ENCODE measurements at regions not wholly inside any gene's neighbourhood (a gene's known extent, or its start where the extent isn't known, plus 50 kb on each side); places are given as distances from the start of the nearest gene placed in this dataset.

GRCh38 chr1:219120624-219121544, 52.8 kb upstream of the LYPLAL1 start:
- DNase-seq: no peak
- TF ChIP-seq, protein P1, sequence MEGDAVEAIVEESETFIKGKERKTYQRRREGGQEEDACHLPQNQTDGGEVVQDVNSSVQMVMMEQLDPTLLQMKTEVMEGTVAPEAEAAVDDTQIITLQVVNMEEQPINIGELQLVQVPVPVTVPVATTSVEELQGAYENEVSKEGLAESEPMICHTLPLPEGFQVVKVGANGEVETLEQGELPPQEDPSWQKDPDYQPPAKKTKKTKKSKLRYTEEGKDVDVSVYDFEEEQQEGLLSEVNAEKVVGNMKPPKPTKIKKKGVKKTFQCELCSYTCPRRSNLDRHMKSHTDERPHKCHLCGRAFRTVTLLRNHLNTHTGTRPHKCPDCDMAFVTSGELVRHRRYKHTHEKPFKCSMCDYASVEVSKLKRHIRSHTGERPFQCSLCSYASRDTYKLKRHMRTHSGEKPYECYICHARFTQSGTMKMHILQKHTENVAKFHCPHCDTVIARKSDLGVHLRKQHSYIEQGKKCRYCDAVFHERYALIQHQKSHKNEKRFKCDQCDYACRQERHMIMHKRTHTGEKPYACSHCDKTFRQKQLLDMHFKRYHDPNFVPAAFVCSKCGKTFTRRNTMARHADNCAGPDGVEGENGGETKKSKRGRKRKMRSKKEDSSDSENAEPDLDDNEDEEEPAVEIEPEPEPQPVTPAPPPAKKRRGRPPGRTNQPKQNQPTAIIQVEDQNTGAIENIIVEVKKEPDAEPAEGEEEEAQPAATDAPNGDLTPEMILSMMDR (IDR thresholded peaks at IDR 0.05; ENCODE audit: insufficient read depth in 1 of 2, low read depth in 1 of 2, low read length in 1 of 2, severe bottlenecking in 1 of 2, unreplicated experiment in 1 of 2): no peak
- H3K27me3 ChIP-seq (replicated peaks; ENCODE audit: control insufficient read depth, insufficient read depth, low read length): no peaks in the 10 kb centered on the region
- Mint-ChIP-seq H3K4me3 (ENCODE audit: unreplicated experiment) (no peak overlapping the region), H3K27me3 (ENCODE audit: insufficient read depth, unreplicated experiment) (no peaks in the 10 kb centered on the region), H3K4me1 (ENCODE audit: low read depth, unreplicated experiment) (no peaks in the 10 kb centered on the region), H3K9me3 (ENCODE audit: unreplicated experiment) (no peaks in the 10 kb centered on the region), H3K27ac (ENCODE audit: unreplicated experiment) (no peak overlapping the region), H3K36me3 (ENCODE audit: insufficient read depth, unreplicated experiment) (no peaks in the 10 kb centered on the region)
- H3K9me3 ChIP-seq: no peaks in the 10 kb centered on the region
- H3K36me3 ChIP-seq (ENCODE audit: control insufficient read depth, insufficient read depth, low read length): no peaks in the 10 kb centered on the region
- no peak overlapping the region for H3K4me3 ChIP-seq (ENCODE audit: low read depth, low read length)
- ChIA-PET CTCF (no interaction called here), POLR2A (no interaction called here)
- intact Hi-C loops (cut with micrococcal nuclease; ENCODE audit: unreplicated experiment): no loop called here
- BruUV-seq (replicated peaks): no TSS peak
- no peaks in the 10 kb centered on the region for H3K4me1 ChIP-seq

- Mint-ChIP-seq H3K4me3 (ENCODE audit: unreplicated experiment) (no peak overlapping the region), H3K4me1 (ENCODE audit: low read depth, unreplicated experiment) (no peaks in the 10 kb centered on the region), H3K27me3 (ENCODE audit: insufficient read depth, unreplicated experiment) (no peaks in the 10 kb centered on the region), H3K36me3 (ENCODE audit: insufficient read depth, unreplicated experiment) (no peaks in the 10 kb centered on the region), H3K9me3 (ENCODE audit: unreplicated experiment) (no peaks in the 10 kb centered on the region), H3K27ac (ENCODE audit: unreplicated experiment) (no peak overlapping the region)
- H3K9me3 ChIP-seq: no peaks in the 10 kb centered on the region
- BruUV-seq (replicated peaks): no TSS peak
- intact Hi-C loops (cut with micrococcal nuclease; ENCODE audit: unreplicated experiment): no loop called here
- no peak overlapping the region for H3K4me3 ChIP-seq (ENCODE audit: low read depth, low read length)
- TF ChIP-seq, protein P1 (IDR thresholded peaks at IDR 0.05; ENCODE audit: insufficient read depth in 1 of 2, low read depth in 1 of 2, low read length in 1 of 2, severe bottlenecking in 1 of 2, unreplicated experiment in 1 of 2): no peak
- no peaks in the 10 kb centered on the region for H3K4me1 ChIP-seq
- ChIA-PET CTCF (no interaction called here), POLR2A (no interaction called here)
- no peaks in the 10 kb centered on the region for H3K36me3 ChIP-seq (ENCODE audit: control insufficient read depth, insufficient read depth, low read length)
- H3K27me3 ChIP-seq (replicated peaks; ENCODE audit: control insufficient read depth, insufficient read depth, low read length): no peaks in the 10 kb centered on the region
- no peak for DNase-seq
Measured at GRCh38 chr1:219121679-219122078, 52.0 kb upstream of the LYPLAL1 start.

DNA sequence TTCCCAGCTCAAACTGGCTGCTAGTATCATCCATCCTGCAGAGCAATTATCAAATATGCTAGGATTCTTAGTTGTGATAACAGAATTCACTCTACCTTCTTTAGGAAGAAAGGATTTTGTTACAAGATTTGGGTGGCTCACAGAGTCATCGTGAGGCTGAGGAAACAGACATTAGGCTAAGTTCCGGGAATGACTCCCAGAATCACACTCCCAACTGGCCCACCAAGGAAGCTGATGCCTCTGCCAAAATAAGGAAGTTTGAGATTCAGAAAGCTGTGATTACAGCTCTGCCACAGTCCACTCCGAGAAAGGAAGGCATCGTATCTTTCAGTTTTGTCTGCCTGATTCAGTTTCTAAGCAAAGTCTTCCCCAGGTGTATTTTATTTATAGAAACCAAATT, 50.6 kb upstream of the LYPLAL1 start:
- ChIA-PET CTCF (no interaction called here), POLR2A (no interaction called here)
- H3K9me3 Mint-ChIP-seq (ENCODE audit: unreplicated experiment): no peaks in the 10 kb centered on the region
- H3K27me3 Mint-ChIP-seq (ENCODE audit: insufficient read depth, unreplicated experiment): no peaks in the 10 kb centered on the region
- no peak overlapping the region for H3K4me3 ChIP-seq (ENCODE audit: low read depth, low read length)
- no peaks in the 10 kb centered on the region for H3K36me3 ChIP-seq (ENCODE audit: control insufficient read depth, insufficient read depth, low read length)
- no peak overlapping the region for H3K27ac Mint-ChIP-seq (ENCODE audit: unreplicated experiment)
- no peaks in the 10 kb centered on the region for H3K4me1 ChIP-seq
- no peaks in the 10 kb centered on the region for H3K9me3 ChIP-seq
- no TSS peak for BruUV-seq (replicated peaks)
- DNase-seq: no peak
- intact Hi-C loops (cut with micrococcal nuclease; ENCODE audit: unreplicated experiment): no loop called here
- no peaks in the 10 kb centered on the region for H3K4me1 Mint-ChIP-seq (ENCODE audit: low read depth, unreplicated experiment)
- no peaks in the 10 kb centered on the region for H3K27me3 ChIP-seq (replicated peaks; ENCODE audit: control insufficient read depth, insufficient read depth, low read length)
- no peak overlapping the region for H3K4me3 Mint-ChIP-seq (ENCODE audit: unreplicated experiment)
- TF ChIP-seq, protein P1 (IDR thresholded peaks at IDR 0.05; ENCODE audit: insufficient read depth in 1 of 2, low read depth in 1 of 2, low read length in 1 of 2, severe bottlenecking in 1 of 2, unreplicated experiment in 1 of 2): no peak
- H3K36me3 Mint-ChIP-seq (ENCODE audit: insufficient read depth, unreplicated experiment): no peaks in the 10 kb centered on the region
